ENCODE measurements at regions not wholly inside any gene's neighbourhood (a gene's known extent, or its start where the extent isn't known, plus 50 kb on each side); places are given as distances from the start of the nearest gene placed in this dataset.

DNA sequence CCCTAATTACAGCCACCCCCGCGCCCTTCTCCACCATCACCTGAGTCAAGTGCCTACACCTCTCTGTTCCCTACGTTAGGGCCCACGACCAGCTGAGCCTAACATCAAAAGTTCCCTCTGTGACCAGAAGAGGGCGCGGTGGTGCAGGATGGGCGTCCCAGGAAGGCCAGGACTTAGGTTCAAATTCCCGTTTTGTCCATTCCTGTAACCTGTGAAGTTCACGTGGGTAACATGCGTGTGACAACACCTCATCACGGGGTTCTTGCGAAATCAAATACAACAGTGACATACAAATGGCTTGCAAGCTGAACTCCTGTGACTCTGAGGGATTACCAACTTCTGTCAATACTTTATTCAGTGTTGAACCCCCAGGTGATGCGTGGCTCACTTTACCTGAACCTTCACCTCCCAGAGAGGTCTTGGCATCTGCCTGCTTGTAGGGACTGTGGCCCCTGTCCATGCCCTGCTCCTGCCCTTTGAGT is 207.9 kb downstream of the ARL4C start:
- WGBS, 2 donors, result 49 to 58% methylated on average over 13 of the region's 13 CpGs
- no peak for FAIRE-seq
- DNase-seq, result peak in 5 of 6 donors; percentile 23 to 77 (median 51)
- peak; percentile 41 to 70 (median 64) for ATAC-seq
- H3K9me3 ChIP-seq, result no peaks in the 10 kb centered on the region
- H3K4me1 ChIP-seq, result peaks cover 4 to 12% (median 6%) of the 10 kb centered on the region in 3 donors
- TF ChIP-seq, protein P1, sequence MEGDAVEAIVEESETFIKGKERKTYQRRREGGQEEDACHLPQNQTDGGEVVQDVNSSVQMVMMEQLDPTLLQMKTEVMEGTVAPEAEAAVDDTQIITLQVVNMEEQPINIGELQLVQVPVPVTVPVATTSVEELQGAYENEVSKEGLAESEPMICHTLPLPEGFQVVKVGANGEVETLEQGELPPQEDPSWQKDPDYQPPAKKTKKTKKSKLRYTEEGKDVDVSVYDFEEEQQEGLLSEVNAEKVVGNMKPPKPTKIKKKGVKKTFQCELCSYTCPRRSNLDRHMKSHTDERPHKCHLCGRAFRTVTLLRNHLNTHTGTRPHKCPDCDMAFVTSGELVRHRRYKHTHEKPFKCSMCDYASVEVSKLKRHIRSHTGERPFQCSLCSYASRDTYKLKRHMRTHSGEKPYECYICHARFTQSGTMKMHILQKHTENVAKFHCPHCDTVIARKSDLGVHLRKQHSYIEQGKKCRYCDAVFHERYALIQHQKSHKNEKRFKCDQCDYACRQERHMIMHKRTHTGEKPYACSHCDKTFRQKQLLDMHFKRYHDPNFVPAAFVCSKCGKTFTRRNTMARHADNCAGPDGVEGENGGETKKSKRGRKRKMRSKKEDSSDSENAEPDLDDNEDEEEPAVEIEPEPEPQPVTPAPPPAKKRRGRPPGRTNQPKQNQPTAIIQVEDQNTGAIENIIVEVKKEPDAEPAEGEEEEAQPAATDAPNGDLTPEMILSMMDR (IDR thresholded peaks at IDR 0.05), result peak; percentile 21 to 67 (median 47)
- no peak overlapping the region for H3K4me3 ChIP-seq
- intact Hi-C loops (cut with DNase I), result loop anchor here in 1 of 3 donors (10.0 kb wide), 1 partner anchor 206 kb away; the partner anchor contains the start of gene ARL4C
- H3K27ac ChIP-seq, result no peak overlapping the region
- H3K36me3 ChIP-seq, result no peaks in the 10 kb centered on the region
- H3K27me3 ChIP-seq, result no peaks in the 10 kb centered on the region

DNA sequence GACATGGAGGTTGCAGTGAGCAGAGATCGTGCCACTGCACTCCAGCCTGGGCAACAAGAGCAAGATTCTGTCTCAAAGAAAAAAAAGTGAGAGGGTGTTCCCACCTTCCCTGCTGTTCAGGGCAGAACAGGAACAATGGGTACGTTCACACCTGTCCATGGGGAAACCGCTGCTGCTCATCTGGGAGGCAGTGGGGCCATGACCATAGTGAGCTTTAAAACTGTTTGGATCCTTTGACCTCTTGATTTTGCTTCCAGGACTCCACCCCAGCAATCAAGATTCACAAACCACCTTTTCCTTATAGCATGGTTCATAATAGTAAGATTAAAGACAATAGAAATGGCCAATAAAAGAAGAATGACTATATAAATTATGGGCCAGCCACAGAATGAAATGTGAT is 209.2 kb downstream of the ARL4C start:
- no peak overlapping the region for H3K27ac ChIP-seq
- intact Hi-C loops (cut with DNase I), result loop anchor here in 1 of 3 donors (10.0 kb wide), 1 partner anchor 207 kb away; the partner anchor contains the start of gene ARL4C
- peaks cover 4 to 10% (median 6%) of the 10 kb centered on the region in 3 donors for H3K4me1 ChIP-seq
- no peaks in the 10 kb centered on the region for H3K27me3 ChIP-seq
- no peak overlapping the region for H3K4me3 ChIP-seq
- no peaks in the 10 kb centered on the region for H3K9me3 ChIP-seq
- no peaks in the 10 kb centered on the region for H3K36me3 ChIP-seq
- no peak for ATAC-seq
- peak; percentile 51 for FAIRE-seq
- DNase-seq, result no peak
- TF ChIP-seq, protein P1 (IDR thresholded peaks at IDR 0.05), result no peak
- WGBS, 2 donors, result 94 to 95% methylated on average over 3 of the region's 3 CpGs

DNA sequence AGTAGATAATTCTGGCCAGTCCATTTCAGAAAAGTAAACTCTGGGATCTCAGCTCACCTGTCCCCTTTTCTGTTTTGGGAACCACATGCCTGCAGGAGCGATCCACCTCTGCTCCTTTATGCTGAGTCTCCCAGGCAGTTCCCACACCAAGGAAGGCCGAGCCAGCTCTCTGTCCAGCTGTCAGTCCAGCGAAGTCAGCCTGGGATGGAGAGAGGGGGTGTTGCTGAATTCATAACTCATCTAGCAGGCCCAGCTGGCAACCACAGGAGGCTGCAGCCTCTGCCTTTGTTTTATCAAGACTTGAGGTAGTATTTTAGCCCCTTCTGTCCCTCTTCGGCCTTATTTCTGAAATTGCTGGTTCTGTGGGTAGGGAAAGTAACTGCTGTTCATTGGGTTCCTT is 209.9 kb downstream of the ARL4C start:
- TF ChIP-seq, protein P1 (IDR thresholded peaks at IDR 0.05), result no peak
- WGBS, 2 donors, result 89 to 93% methylated on average over 4 of the region's 4 CpGs
- Histone ChIP-seq H3K4me1 (peaks cover 0 to 6% (median 5%) of the 10 kb centered on the region in 3 donors), H3K27me3 (no peaks in the 10 kb centered on the region), H3K4me3 (no peak overlapping the region), H3K27ac (no peak overlapping the region), H3K36me3 (no peaks in the 10 kb centered on the region), H3K9me3 (no peaks in the 10 kb centered on the region)
- ATAC-seq (no peak), FAIRE-seq (no peak), DNase-seq (no peak)
- intact Hi-C loops (cut with DNase I), result loop anchor here in 1 of 3 donors (10.0 kb wide), 1 partner anchor 208 kb away; the partner anchor contains the start of gene ARL4C

DNA sequence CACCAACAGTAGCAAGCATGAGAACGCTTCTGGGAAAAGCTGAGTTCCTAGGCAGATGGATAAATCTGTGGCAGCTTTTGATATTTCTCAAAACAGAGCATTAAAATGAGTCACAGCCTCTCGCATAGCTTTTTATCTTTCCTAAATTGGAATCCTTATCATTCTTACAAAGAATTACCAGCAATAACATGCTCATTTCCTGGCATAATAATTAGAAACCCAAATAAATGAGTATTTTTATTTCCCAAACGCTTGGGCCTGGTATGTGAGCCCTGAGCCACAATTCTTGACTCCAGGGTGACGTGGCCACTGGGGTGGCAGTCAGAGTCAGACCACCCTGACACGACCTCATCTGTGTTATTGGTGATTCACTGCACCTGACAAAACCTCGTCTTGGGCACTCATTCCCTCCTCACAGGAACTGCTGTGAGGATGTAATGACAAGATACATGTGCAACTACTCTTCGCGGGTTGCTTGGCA is 210.7 kb downstream of the ARL4C start:
- no peak for DNase-seq
- no peak for ATAC-seq
- H3K4me3 ChIP-seq, result no peak overlapping the region
- no peak for FAIRE-seq
- H3K27ac ChIP-seq, result no peak overlapping the region
- 79 to 84% methylated on average over 8 of the region's 8 CpGs for WGBS, 2 donors
- intact Hi-C loops (cut with DNase I), result loop anchor here in 1 of 3 donors (10.0 kb wide), 1 partner anchor 209 kb away; the partner anchor contains the start of gene ARL4C
- H3K9me3 ChIP-seq, result no peaks in the 10 kb centered on the region
- H3K36me3 ChIP-seq, result no peaks in the 10 kb centered on the region
- TF ChIP-seq, protein P1 (IDR thresholded peaks at IDR 0.05), result no peak
- H3K4me1 ChIP-seq, result no peaks in the 10 kb centered on the region
- no peaks in the 10 kb centered on the region for H3K27me3 ChIP-seq

DNA sequence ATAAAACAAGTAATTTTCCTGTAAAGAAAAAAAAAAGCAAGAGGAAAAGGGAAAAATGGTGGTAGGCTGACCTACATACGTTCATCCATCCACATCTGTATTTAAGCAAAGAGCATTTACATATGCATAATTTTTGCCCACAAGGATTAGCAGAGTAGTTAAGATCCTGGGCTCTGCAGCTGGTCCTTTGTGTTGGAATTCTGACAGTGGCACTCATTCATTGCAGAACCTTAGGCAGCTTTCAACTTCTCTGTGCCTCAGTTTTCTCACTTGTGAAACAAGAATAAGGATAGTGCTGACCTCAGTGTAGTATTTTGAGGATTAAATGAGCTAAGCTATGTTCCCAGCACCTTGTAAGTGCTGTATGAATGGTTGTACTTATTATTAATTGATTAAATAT is 211.3 kb downstream of the ARL4C start:
- DNase-seq, result no peak
- no peak for ATAC-seq
- Histone ChIP-seq H3K27me3 (no peaks in the 10 kb centered on the region), H3K4me1 (no peaks in the 10 kb centered on the region), H3K27ac (no peak overlapping the region), H3K4me3 (no peak overlapping the region), H3K9me3 (no peaks in the 10 kb centered on the region), H3K36me3 (no peaks in the 10 kb centered on the region)
- FAIRE-seq, result no peak
- WGBS, 2 donors, result 90 to 97% methylated on average over 1 of the region's 1 CpG
- intact Hi-C loops (cut with DNase I), result loop anchor here in 1 of 3 donors (10.0 kb wide), 1 partner anchor 209 kb away; the partner anchor contains the start of gene ARL4C
- TF ChIP-seq, protein P1 (IDR thresholded peaks at IDR 0.05), result no peak
